Suprapubic skin (tissue), 4 donors: ENCODE measurements at regions not wholly inside any gene's neighbourhood (a gene's known extent, or its start where the extent isn't known, plus 50 kb on each side); places are given as distances from the start of the nearest gene placed in this dataset.

Experiments used
- CTCF ChIP-seq, 2 donors: fragments of 200-600 bp in 1 of 2; fragments of 450-650 bp in 1 of 2; sonication (generic) in 1 of 2; IDR thresholded peaks; one replicate each; pipeline ENCODE4 v1.5.1; 2016 to 2019; ENCODE audit warnings: antibody characterized with exemption in 2 of 2, mild to moderate bottlenecking in 1 of 2, moderate library complexity in 1 of 2
- POLR2A ChIP-seq, 2 donors: fragments of 450-650 bp; IDR thresholded peaks; one replicate each; pipeline ENCODE4 v1.6.1; 2017; ENCODE audit warnings: antibody characterized with exemption in 2 of 2, mild to moderate bottlenecking in 2 of 2, moderate library complexity in 2 of 2
- POLR2AphosphoS5 ChIP-seq, 3 donors: sonication (generic); formaldehyde crosslinking; IDR thresholded peaks; one replicate each; pipeline ENCODE4 v1.6.1; 2017; ENCODE audit warnings: antibody characterized with exemption in 3 of 3

GRCh38 chr5:155780260-155780659 lies 546.7 kb upstream of the SGCD start:
- TF ChIP-seq POLR2A (IDR thresholded peaks at IDR 0.05): no peak
- TF ChIP-seq POLR2AphosphoS5 (IDR thresholded peaks at IDR 0.05): no peak
- no peak for TF ChIP-seq CTCF (IDR thresholded peaks at IDR 0.05)
